GM12865 (cell line): ENCODE measurements at regions not wholly inside any gene's neighbourhood (a gene's known extent, or its start where the extent isn't known, plus 50 kb on each side); places are given as distances from the start of the nearest gene placed in this dataset.
A peak's percentile ranks its signal among the peaks of the same experiment; 100 is the strongest.

Source experiments
- DNase-seq: peaks from one replicate; pipeline ENCODE4 v3.0.0; 2010; ENCODE audit warnings: low read depth
- H3K4me3 ChIP-seq: 2 replicates; pipeline ENCODE4 v1.5.1; 2011; ENCODE audit warnings: mild to moderate bottlenecking, low read depth, low read length, control low read depth
- CTCF ChIP-seq: IDR thresholded peaks from 2 replicates; pipeline ENCODE4 v1.5.1; 2011; ENCODE audit warnings: low read length, control low read depth, low read depth, inconsistent platforms; ENCODE audit not compliant: insufficient read depth; ENCODE audit errors: missing control alignments

GRCh38 chr6:44661221-44662008 lies 273.9 kb downstream of the CDC5L start:
- no peak overlapping the region for H3K4me3 ChIP-seq
- no peak for DNase-seq
- no peak for TF ChIP-seq CTCF

- TF ChIP-seq CTCF = no peak
- DNase-seq = peak; percentile 44
- no peak overlapping the region for H3K4me3 ChIP-seq
Measured at GRCh38 chr6:44662461-44663121, 275.1 kb downstream of the CDC5L start.

DNA sequence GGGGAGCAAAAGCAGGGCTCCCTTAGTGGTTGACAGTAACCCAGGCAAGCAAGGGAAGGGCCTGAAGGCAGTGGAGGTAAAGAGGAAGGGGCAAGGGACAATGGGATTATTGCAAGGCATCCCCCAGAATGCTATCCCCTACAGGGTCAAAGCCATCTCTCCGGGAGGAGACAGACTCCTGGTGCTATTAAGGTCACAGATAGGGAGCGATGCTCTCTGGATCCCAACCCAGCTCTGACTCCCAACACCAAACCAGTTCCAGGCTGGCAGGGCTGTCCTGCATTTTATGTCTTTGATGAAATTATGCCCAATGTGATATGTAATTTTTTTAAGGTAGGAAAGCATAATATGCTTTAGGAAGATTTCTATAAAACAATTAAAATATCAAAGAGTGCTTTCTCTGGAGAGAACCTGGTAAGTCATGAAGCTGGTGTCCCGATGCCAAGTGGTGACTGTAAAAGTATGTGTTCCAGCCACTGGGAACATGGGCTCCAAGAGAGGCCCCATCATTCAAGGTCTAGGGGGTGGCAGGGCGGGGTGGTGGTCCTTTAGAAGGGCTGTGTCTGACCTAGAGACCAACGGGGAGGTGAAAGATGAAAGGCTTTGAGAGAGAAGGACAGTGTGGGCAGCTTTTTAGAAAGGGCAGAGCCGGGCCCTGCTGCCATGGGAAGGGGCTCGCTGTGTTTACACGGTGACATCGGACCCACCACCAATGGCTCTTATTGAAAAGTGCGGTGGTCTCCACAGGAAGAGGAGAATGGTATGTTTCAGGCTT lies 276.5 kb downstream of the CDC5L start:
- H3K4me3 ChIP-seq = no peak overlapping the region
- no peak for TF ChIP-seq CTCF
- DNase-seq = no peak

- TF ChIP-seq CTCF = no peak
Measured at GRCh38 chr6:44664716-44665115, 277.2 kb downstream of the CDC5L start.

GRCh38 chr6:44665143-44665542 lies 277.6 kb downstream of the CDC5L start:
- TF ChIP-seq CTCF = no peak
- DNase-seq = no peak
- no peak overlapping the region for H3K4me3 ChIP-seq

More at GRCh38 chr6:44664716-44665115, 277.2 kb downstream of the CDC5L start:
- DNase-seq = no peak
- H3K4me3 ChIP-seq = no peak overlapping the region

- no peak for TF ChIP-seq CTCF
- DNase-seq = no peak
- no peak overlapping the region for H3K4me3 ChIP-seq
Measured at GRCh38 chr6:44665683-44666082, 278.2 kb downstream of the CDC5L start.
